ENCODE measurements at regions not wholly inside any gene's neighbourhood (a gene's known extent, or its start where the extent isn't known, plus 50 kb on each side); places are given as distances from the start of the nearest gene placed in this dataset.

GRCh38 chr3:70871909-70872656, 559.6 kb upstream of the MDFIC2 start:
- TF ChIP-seq POLR2A (IDR thresholded peaks at IDR 0.05): no peak
- Histone ChIP-seq H3K36me3 (no peaks in the 10 kb centered on the region), H3K4me3 (no peak overlapping the region), H3K27ac (no peak overlapping the region), H3K9me3 (peaks cover 0 to 15% (median 7%) of the 10 kb centered on the region in 4 donors), H3K27me3 (no peaks in the 10 kb centered on the region), H3K4me1 (no peaks in the 10 kb centered on the region)
- 86 to 93% (median 91%) methylated on average over 4 of the region's 4 CpGs for WGBS, 5 donors
- DNase-seq: no peak
- intact Hi-C loops (cut with DNase I; ENCODE audit: low total_unique reads): no loop called here

GRCh38 chr3:70870576-70870975, 558.1 kb upstream of the MDFIC2 start:
- Histone ChIP-seq H3K27ac (no peak overlapping the region), H3K27me3 (no peaks in the 10 kb centered on the region), H3K4me1 (no peaks in the 10 kb centered on the region), H3K4me3 (no peak overlapping the region), H3K36me3 (no peaks in the 10 kb centered on the region), H3K9me3 (peaks cover 0 to 18% (median 7%) of the 10 kb centered on the region in 4 donors)
- intact Hi-C loops (cut with DNase I; ENCODE audit: low total_unique reads): no loop called here
- DNase-seq: no peak
- TF ChIP-seq POLR2A (IDR thresholded peaks at IDR 0.05) (no peak), POLR2AphosphoS5 (IDR thresholded peaks at IDR 0.05) (no peak), CTCF (IDR thresholded peaks at IDR 0.05) (no peak), EP300 (IDR thresholded peaks at IDR 0.05) (no peak)

- no peaks in the 10 kb centered on the region for H3K27me3 ChIP-seq
- intact Hi-C loops (cut with DNase I; ENCODE audit: low total_unique reads): no loop called here
- H3K36me3 ChIP-seq: no peaks in the 10 kb centered on the region
- no peak overlapping the region for H3K27ac ChIP-seq
- peaks cover 0 to 25% (median 9%) of the 10 kb centered on the region in 4 donors for H3K9me3 ChIP-seq
- no peak overlapping the region for H3K4me3 ChIP-seq
- no peaks in the 10 kb centered on the region for H3K4me1 ChIP-seq
- 86 to 95% (median 89%) methylated on average over 2 of the region's 2 CpGs for WGBS, 5 donors
- no peak for DNase-seq
- TF ChIP-seq CTCF (IDR thresholded peaks at IDR 0.05) (no peak), POLR2A (IDR thresholded peaks at IDR 0.05) (no peak), EP300 (IDR thresholded peaks at IDR 0.05) (no peak), POLR2AphosphoS5 (IDR thresholded peaks at IDR 0.05) (no peak)
Measured at GRCh38 chr3:70868561-70868960, 556.1 kb upstream of the MDFIC2 start.

- Histone ChIP-seq H3K27me3 (no peaks in the 10 kb centered on the region), H3K27ac (no peak overlapping the region), H3K4me3 (no peak overlapping the region), H3K4me1 (peaks cover 0 to 4% (median 0%) of the 10 kb centered on the region in 4 donors), H3K36me3 (no peaks in the 10 kb centered on the region), H3K9me3 (peaks cover 0 to 11% (median 2%) of the 10 kb centered on the region in 4 donors)
- intact Hi-C loops (cut with DNase I; ENCODE audit: low total_unique reads): no loop called here
- 73 to 82% (median 76%) methylated on average over 5 of the region's 5 CpGs for WGBS, 5 donors
- no peak for DNase-seq
- TF ChIP-seq POLR2A (IDR thresholded peaks at IDR 0.05): no peak
- no peak for TF ChIP-seq EP300 (IDR thresholded peaks at IDR 0.05)
- TF ChIP-seq POLR2AphosphoS5 (IDR thresholded peaks at IDR 0.05): no peak
Measured at GRCh38 chr3:70863049-70863448, 550.6 kb upstream of the MDFIC2 start.

GRCh38 chr3:70861855-70862254, 549.4 kb upstream of the MDFIC2 start:
- WGBS, 5 donors: 59 to 73% (median 70%) methylated on average over 2 of the region's 2 CpGs
- no peak overlapping the region for H3K4me3 ChIP-seq
- peaks cover 0 to 6% (median 0%) of the 10 kb centered on the region in 4 donors for H3K4me1 ChIP-seq
- H3K36me3 ChIP-seq: no peaks in the 10 kb centered on the region
- TF ChIP-seq POLR2A (IDR thresholded peaks at IDR 0.05) (no peak), CTCF (IDR thresholded peaks at IDR 0.05) (no peak), EP300 (IDR thresholded peaks at IDR 0.05) (no peak), POLR2AphosphoS5 (IDR thresholded peaks at IDR 0.05) (no peak)
- H3K27ac ChIP-seq: no peak overlapping the region
- no peak for DNase-seq
- no peaks in the 10 kb centered on the region for H3K27me3 ChIP-seq
- H3K9me3 ChIP-seq: peaks cover 0 to 10% (median 2%) of the 10 kb centered on the region in 4 donors
- intact Hi-C loops (cut with DNase I; ENCODE audit: low total_unique reads): no loop called here

Measured in stomach (tissue), 8 donors.